Hepatocyte (in vitro differentiated cells): ENCODE measurements at regions not wholly inside any gene's neighbourhood (a gene's known extent, or its start where the extent isn't known, plus 50 kb on each side); places are given as distances from the start of the nearest gene placed in this dataset.

Source experiments
- DNase-seq: peaks from one replicate; pipeline ENCODE4 v3.0.0-alpha.2; 2016; ENCODE audit warnings: low spot score
- H2AFZ ChIP-seq: fragments of 200-600 bp; sonication (generic); 2 replicates; pipeline ENCODE4 v1.6.0; 2016; ENCODE audit warnings: antibody characterized with exemption, mild to moderate bottlenecking
- H3K27ac ChIP-seq: fragments of 200-600 bp; sonication (generic); 2 replicates; pipeline ENCODE4 v1.5.1; 2016; ENCODE audit warnings: mild to moderate bottlenecking
- H3K27me3 ChIP-seq: fragments of 200-600 bp; sonication (generic); 2 replicates; pipeline ENCODE4 v1.6.1; 2016
- H3K36me3 ChIP-seq: fragments of 200-600 bp; sonication (generic); replicated peaks from 2 replicates; pipeline ENCODE4 v1.5.1; 2016; ENCODE audit warnings: low read depth; ENCODE audit not compliant: insufficient read depth
- H3K4me1 ChIP-seq: fragments of 200-600 bp; sonication (generic); 2 replicates; pipeline ENCODE4 v1.5.1; 2016; ENCODE audit warnings: mild to moderate bottlenecking, moderate library complexity; ENCODE audit not compliant: insufficient read depth
- H3K4me2 ChIP-seq: fragments of 200-600 bp; sonication (generic); 2 replicates; pipeline ENCODE4 v1.6.0; 2016
- H3K4me3 ChIP-seq: fragments of 200-600 bp; sonication (generic); 2 replicates; pipeline ENCODE4 v1.5.1; 2016; ENCODE audit warnings: mild to moderate bottlenecking
- H3K79me2 ChIP-seq: fragments of 200-600 bp; sonication (generic); 2 replicates; pipeline ENCODE4 v1.6.0; 2017; ENCODE audit warnings: mild to moderate bottlenecking
- H3K9me2 ChIP-seq: fragments of 200-600 bp; sonication (generic); replicated peaks from 2 replicates; pipeline ENCODE4 v1.6.0; 2017; ENCODE audit warnings: mild to moderate bottlenecking; ENCODE audit not compliant: insufficient read depth
- H3K9me3 ChIP-seq: fragments of 200-600 bp; sonication (generic); 2 replicates; pipeline ENCODE4 v1.5.1; 2016; ENCODE audit warnings: low read depth, mild to moderate bottlenecking
- H4K20me1 ChIP-seq: fragments of 200-600 bp; sonication (generic); 2 replicates; pipeline ENCODE4 v1.6.0; 2016; ENCODE audit warnings: mild to moderate bottlenecking; ENCODE audit not compliant: insufficient read depth, poor library complexity, severe bottlenecking
- EZH2 ChIP-seq: fragments of 200-600 bp; sonication (generic); IDR thresholded peaks from 2 replicates; pipeline ENCODE4 v1.6.1; 2016; ENCODE audit warnings: antibody characterized with exemption, mild to moderate bottlenecking, borderline replicate concordance
- EZH2phosphoT487 ChIP-seq: fragments of 200-600 bp; sonication (generic); IDR thresholded peaks from one replicate; pipeline ENCODE4 v1.6.1; 2018; ENCODE audit warnings: antibody characterized with exemption, mild to moderate bottlenecking, low read depth, moderate library complexity; ENCODE audit not compliant: unreplicated experiment, severe bottlenecking
- WGBS: methylation state at CpG from one replicate; pipeline ENCODE4 v1.1.6; 2016; ENCODE audit warnings: low lambda C conversion rate; ENCODE audit errors: missing lambda C conversion rate; 5-methylcytosine and 5-hydroxymethylcytosine counted together
- TF ChIP-seq, protein P1 (sequence below): fragments of 200-600 bp; sonication (generic); IDR thresholded peaks from 2 replicates; pipeline ENCODE4 v1.5.1; 2016; ENCODE audit warnings: antibody characterized with exemption, mild to moderate bottlenecking; ENCODE audit not compliant: poor library complexity

DNA sequence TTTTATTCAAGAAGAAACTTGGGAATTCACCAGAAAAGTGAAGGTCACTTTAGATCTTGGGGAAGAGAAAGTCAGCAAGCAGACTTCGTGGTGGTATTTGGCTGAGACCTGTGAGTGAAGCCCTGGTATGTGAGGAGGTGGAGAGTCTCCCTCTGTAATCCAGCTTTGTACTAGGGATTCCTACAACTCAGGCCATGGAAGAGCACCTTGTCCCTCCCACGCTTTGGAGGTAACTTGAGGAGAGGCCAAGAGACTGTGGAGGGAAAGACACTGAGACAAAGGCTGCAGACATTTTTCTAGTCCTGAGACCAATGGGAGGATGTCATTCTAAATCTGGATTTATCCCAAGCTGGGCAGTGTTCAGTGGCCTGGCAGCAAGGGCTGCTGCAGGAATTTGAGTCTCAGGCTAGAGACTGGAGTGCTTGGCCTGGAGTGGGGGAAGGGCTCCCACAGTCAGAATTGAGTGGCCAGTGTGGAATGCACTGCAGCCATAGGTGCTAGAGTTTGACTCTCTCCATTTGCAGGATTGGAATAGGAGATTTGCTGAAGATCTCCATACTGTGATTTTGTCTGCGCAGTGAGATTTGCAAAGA lies 219.0 kb downstream of the ACTR3 start:
- H2AFZ ChIP-seq = no peak overlapping the region
- H3K4me2 ChIP-seq = no peak overlapping the region
- H3K79me2 ChIP-seq = no peaks in the 10 kb centered on the region
- no peaks in the 10 kb centered on the region for H3K36me3 ChIP-seq
- H3K4me1 ChIP-seq = no peaks in the 10 kb centered on the region
- TF ChIP-seq EZH2 (no peak), EZH2phosphoT487 (no peak)
- TF ChIP-seq, protein P1, sequence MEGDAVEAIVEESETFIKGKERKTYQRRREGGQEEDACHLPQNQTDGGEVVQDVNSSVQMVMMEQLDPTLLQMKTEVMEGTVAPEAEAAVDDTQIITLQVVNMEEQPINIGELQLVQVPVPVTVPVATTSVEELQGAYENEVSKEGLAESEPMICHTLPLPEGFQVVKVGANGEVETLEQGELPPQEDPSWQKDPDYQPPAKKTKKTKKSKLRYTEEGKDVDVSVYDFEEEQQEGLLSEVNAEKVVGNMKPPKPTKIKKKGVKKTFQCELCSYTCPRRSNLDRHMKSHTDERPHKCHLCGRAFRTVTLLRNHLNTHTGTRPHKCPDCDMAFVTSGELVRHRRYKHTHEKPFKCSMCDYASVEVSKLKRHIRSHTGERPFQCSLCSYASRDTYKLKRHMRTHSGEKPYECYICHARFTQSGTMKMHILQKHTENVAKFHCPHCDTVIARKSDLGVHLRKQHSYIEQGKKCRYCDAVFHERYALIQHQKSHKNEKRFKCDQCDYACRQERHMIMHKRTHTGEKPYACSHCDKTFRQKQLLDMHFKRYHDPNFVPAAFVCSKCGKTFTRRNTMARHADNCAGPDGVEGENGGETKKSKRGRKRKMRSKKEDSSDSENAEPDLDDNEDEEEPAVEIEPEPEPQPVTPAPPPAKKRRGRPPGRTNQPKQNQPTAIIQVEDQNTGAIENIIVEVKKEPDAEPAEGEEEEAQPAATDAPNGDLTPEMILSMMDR = no peak
- DNase-seq = no peak
- no peaks in the 10 kb centered on the region for H3K27me3 ChIP-seq
- H4K20me1 ChIP-seq = no peaks in the 10 kb centered on the region
- H3K9me2 ChIP-seq = no peaks in the 10 kb centered on the region
- 57% methylated on average over 3 of the region's 3 CpGs for WGBS
- no peak overlapping the region for H3K4me3 ChIP-seq
- H3K27ac ChIP-seq = no peak overlapping the region
- peaks cover 7% of the 10 kb centered on the region for H3K9me3 ChIP-seq

GRCh38 chr2:114111329-114111728 lies 221.4 kb downstream of the ACTR3 start:
- no peak for DNase-seq
- H3K4me3 ChIP-seq = no peak overlapping the region
- TF ChIP-seq EZH2 = no peak
- TF ChIP-seq EZH2phosphoT487 = no peak
- TF ChIP-seq, protein P1 = no peak

DNA sequence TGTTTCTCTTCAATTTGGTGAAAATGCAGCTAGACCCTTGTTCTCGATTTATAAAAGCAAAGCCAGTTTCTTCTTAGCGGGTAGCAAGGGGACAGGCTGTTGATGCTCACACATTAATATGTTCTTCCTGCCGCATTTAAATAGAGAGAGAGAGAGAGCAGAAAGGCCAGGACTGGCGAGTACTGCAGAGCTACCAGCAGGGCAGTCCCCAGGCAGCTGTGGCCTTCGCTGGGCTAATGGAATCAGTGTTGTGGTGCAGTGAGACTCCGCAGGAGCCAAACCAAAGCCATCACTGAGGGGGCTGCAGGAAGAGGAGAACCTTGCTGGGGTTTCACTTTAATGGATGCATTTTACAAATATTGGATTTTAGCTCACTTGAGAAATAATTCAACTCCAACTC lies 223.6 kb downstream of the ACTR3 start:
- no peaks in the 10 kb centered on the region for H3K79me2 ChIP-seq
- H3K9me3 ChIP-seq = no peaks in the 10 kb centered on the region
- no peaks in the 10 kb centered on the region for H3K4me1 ChIP-seq
- no peak for DNase-seq
- WGBS = 83% methylated on average over 6 of the region's 6 CpGs
- no peaks in the 10 kb centered on the region for H4K20me1 ChIP-seq
- no peaks in the 10 kb centered on the region for H3K27me3 ChIP-seq
- no peak overlapping the region for H2AFZ ChIP-seq
- no peaks in the 10 kb centered on the region for H3K36me3 ChIP-seq
- no peak overlapping the region for H3K4me3 ChIP-seq
- no peak overlapping the region for H3K27ac ChIP-seq
- TF ChIP-seq EZH2phosphoT487 (no peak), EZH2 (no peak)
- TF ChIP-seq, protein P1 = no peak
- no peak overlapping the region for H3K4me2 ChIP-seq
- no peaks in the 10 kb centered on the region for H3K9me2 ChIP-seq

More at GRCh38 chr2:114111329-114111728, 221.4 kb downstream of the ACTR3 start:
- Histone ChIP-seq H3K4me2 (no peak overlapping the region), H3K79me2 (no peaks in the 10 kb centered on the region), H3K9me2 (no peaks in the 10 kb centered on the region), H3K4me1 (no peaks in the 10 kb centered on the region), H3K9me3 (no peaks in the 10 kb centered on the region), H3K27me3 (no peaks in the 10 kb centered on the region), H3K36me3 (no peaks in the 10 kb centered on the region), H4K20me1 (no peaks in the 10 kb centered on the region), H2AFZ (no peak overlapping the region), H3K27ac (no peak overlapping the region)
- 85% methylated on average over 1 of the region's 1 CpG for WGBS

- Histone ChIP-seq H3K27me3 (no peaks in the 10 kb centered on the region), H3K79me2 (no peaks in the 10 kb centered on the region), H3K27ac (no peak overlapping the region), H3K9me3 (no peaks in the 10 kb centered on the region), H3K36me3 (no peaks in the 10 kb centered on the region), H2AFZ (no peak overlapping the region), H3K9me2 (no peaks in the 10 kb centered on the region), H3K4me1 (no peaks in the 10 kb centered on the region), H3K4me2 (no peak overlapping the region), H3K4me3 (no peak overlapping the region), H4K20me1 (no peaks in the 10 kb centered on the region)
- 68% methylated on average over 2 of the region's 2 CpGs for WGBS
- no peak for DNase-seq
- TF ChIP-seq, protein P1 = no peak
- no peak for TF ChIP-seq EZH2phosphoT487
- TF ChIP-seq EZH2 = no peak
These were observed 228.2 kb downstream of the ACTR3 start for GRCh38 chr2:114118088-114118487.
